Activated naive CD4-positive, alpha-beta T cell treated with anti-CD3 and anti-CD28 coated beads for 36 hours (primary cell): ENCODE measurements at regions not wholly inside any gene's neighbourhood (a gene's known extent, or its start where the extent isn't known, plus 50 kb on each side); places are given as distances from the start of the nearest gene placed in this dataset.

ENCODE experiments used
- CTCF ChIA-PET: fragments of 350-600 bp; sonication (Branson Sonifier 250); formaldehyde crosslinking; loops from one replicate; lab custom pipeline; 2021; ENCODE audit warnings: antibody characterized with exemption; lab: Charles Lee
- DNase-seq: peaks from one replicate; pipeline ENCODE4 v3.0.0-alpha.2; 2020
- H3K27ac Mint-ChIP-seq: one replicate; pipeline ENCODE4 v1.8.0; 2021; ENCODE audit warnings: mild to moderate bottlenecking, mixed read lengths
- H3K27me3 Mint-ChIP-seq: one replicate; pipeline ENCODE4 v1.8.0; 2021; ENCODE audit warnings: low read depth, mixed read lengths
- H3K36me3 Mint-ChIP-seq: one replicate; pipeline ENCODE4 v1.8.0; 2021; ENCODE audit warnings: low read depth, mixed read lengths
- H3K4me1 Mint-ChIP-seq: one replicate; pipeline ENCODE4 v1.8.0; 2021; ENCODE audit warnings: low read depth, mixed read lengths
- H3K4me3 Mint-ChIP-seq: one replicate; pipeline ENCODE4 v1.8.0; 2021; ENCODE audit warnings: mild to moderate bottlenecking, moderate library complexity, mixed read lengths
- H3K9me3 Mint-ChIP-seq: one replicate; pipeline ENCODE4 v1.8.0; 2021; ENCODE audit warnings: mixed read lengths
- intact Hi-C: fragments of 100-400 bp; cut with micrococcal nuclease; formaldehyde crosslinking; loops from one replicate; pipeline ENCODE4 v1.15.1; 2023

DNA sequence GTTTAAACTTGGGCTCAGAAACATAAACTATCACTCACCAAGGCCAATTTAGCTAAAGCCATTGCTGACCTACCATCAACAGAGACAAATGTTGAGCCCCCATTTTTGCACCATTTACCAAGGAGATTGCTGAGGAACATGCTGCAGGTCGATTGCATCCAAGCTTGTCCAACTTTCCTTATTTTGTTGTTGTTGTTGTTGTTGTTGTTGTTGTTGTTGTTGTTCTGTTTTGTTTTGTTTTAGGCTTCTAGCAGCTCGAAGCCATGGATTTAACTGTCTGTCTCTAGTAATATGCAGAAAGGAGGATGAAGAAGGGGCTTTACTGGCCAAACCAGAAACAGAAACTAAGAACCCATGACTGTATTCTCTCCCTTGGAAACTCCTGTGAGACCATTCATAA is 571.5 kb downstream of the IRS1 start:
- Mint-ChIP-seq H3K4me1 (no peaks in the 10 kb centered on the region), H3K27me3 (peaks cover 17% of the 10 kb centered on the region), H3K4me3 (no peak overlapping the region), H3K36me3 (no peaks in the 10 kb centered on the region), H3K27ac (no peak overlapping the region), H3K9me3 (no peaks in the 10 kb centered on the region)
- DNase-seq = no peak
- intact Hi-C loops = no loop called here
- CTCF ChIA-PET = interaction anchor here (1.7 kb wide), 1 partner anchor 12 kb away, joined by 6 read pairs; no protein-coding TSS in a partner anchor

DNA sequence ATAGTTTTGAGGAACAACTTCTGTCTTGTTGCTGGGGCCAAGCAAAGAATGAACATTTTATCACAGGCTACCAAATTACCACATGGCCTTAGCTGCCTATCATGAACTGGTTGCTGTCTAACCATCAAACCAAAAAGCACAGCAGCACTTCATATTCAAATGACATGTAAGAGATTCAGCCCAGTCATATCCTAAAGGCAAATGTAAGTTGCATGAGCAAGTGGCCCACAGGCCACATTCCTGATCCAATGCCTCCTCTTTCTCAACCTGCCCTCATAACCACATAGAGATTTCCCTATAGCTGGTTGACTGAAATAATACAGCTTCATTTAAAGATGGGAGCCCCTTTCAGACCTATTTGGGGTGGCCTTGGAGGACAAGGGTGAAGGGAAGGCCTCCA is 572.3 kb downstream of the IRS1 start:
- Mint-ChIP-seq H3K27ac (no peak overlapping the region), H3K4me1 (no peaks in the 10 kb centered on the region), H3K27me3 (peaks cover 16% of the 10 kb centered on the region), H3K4me3 (no peak overlapping the region), H3K36me3 (no peaks in the 10 kb centered on the region), H3K9me3 (no peaks in the 10 kb centered on the region)
- intact Hi-C loops = no loop called here
- no peak for DNase-seq
- CTCF ChIA-PET = interaction anchor here (1.7 kb wide), 1 partner anchor 12 kb away, joined by 6 read pairs; no protein-coding TSS in a partner anchor

DNA sequence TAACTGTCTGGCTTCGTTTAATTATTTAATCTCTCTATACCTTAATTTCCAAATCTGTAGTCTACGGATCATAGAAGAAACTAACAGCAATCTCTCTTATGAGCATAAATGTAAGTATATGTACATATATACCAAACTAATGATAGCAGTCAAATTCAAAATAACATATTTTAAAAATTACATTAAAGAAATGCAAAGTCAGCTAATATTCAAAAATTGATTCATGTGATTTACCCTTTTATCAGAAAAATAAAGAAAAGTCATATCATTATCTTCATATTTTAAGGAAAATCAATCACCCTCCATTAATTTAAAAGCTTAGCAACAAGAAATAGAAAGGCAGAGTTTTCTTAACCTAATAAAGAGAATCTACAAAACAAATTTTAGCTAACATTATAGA is 575.9 kb downstream of the IRS1 start:
- intact Hi-C loops = no loop called here
- H3K9me3 Mint-ChIP-seq = no peaks in the 10 kb centered on the region
- no peak for DNase-seq
- CTCF ChIA-PET = no interaction called here
- no peak overlapping the region for H3K27ac Mint-ChIP-seq
- no peaks in the 10 kb centered on the region for H3K4me1 Mint-ChIP-seq
- H3K36me3 Mint-ChIP-seq = no peaks in the 10 kb centered on the region
- H3K4me3 Mint-ChIP-seq = no peak overlapping the region
- peaks cover 10% of the 10 kb centered on the region for H3K27me3 Mint-ChIP-seq

DNA sequence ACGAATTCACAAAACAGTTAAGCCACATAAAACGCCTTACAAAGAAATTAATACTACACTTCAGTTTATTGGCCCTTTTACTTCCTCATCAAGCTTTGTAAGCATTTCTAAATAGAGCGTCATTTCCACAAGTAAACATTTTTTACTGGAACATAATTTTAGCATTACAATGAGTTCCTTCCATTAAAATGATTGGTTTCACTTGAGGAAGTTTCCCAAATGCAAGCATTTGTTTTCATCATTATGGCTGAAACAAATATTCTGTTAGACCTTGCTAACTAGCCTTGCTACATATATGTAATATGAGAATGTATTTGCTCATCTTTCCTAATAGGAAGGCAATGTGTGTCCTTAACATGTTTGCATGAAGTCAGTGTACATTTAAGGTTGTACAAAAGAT is 579.1 kb downstream of the IRS1 start:
- Mint-ChIP-seq H3K4me1 (no peaks in the 10 kb centered on the region), H3K27ac (no peak overlapping the region), H3K4me3 (no peak overlapping the region), H3K27me3 (peaks cover 7% of the 10 kb centered on the region), H3K9me3 (no peaks in the 10 kb centered on the region), H3K36me3 (no peaks in the 10 kb centered on the region)
- DNase-seq = no peak
- CTCF ChIA-PET = no interaction called here
- intact Hi-C loops = no loop called here

DNA sequence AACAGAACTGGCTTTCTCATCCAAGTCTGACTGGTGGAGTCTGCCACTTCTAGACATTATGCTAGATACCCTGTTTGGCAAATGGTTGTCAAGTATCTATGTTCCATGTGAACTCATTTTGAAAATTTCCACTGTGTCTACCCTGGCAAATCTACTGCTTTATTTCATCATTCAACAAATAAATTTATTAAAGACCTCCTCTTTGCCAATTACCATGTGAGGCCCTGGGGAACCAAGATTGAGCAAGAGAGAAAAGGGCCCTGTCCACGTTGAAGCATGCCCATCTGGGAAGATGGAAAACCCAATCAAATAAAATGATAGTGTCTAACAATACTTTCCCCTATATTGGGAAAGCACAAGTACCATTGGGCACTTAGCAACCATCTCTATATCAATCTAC is 582.4 kb downstream of the IRS1 start:
- CTCF ChIA-PET = no interaction called here
- no peaks in the 10 kb centered on the region for H3K4me1 Mint-ChIP-seq
- intact Hi-C loops = loop anchor here (5.0 kb wide), 1 partner anchor 545 kb away; no protein-coding TSS in a partner anchor
- H3K36me3 Mint-ChIP-seq = no peaks in the 10 kb centered on the region
- DNase-seq = no peak
- no peak overlapping the region for H3K4me3 Mint-ChIP-seq
- H3K27ac Mint-ChIP-seq = no peak overlapping the region
- H3K9me3 Mint-ChIP-seq = no peaks in the 10 kb centered on the region
- H3K27me3 Mint-ChIP-seq = no peaks in the 10 kb centered on the region

DNA sequence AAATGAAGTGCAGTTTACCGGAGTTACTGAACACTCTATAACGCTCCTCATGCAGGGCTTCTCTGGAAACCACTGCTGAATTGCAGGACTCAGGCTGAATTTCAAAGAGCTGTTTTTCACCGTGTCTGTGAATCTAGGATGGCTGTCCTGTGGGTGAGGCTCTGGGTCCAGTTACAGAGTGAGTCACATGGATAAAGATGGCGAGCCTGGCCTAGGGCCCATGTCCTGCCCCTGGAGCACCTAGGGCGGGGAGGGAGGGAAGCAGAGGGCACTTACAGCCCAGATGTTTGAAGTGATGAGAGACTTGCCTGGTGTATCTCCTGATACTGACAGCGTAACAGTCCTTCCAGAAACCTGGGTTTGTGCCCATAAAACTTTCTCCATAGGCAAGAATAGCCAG is 583.0 kb downstream of the IRS1 start:
- DNase-seq = no peak
- no peaks in the 10 kb centered on the region for H3K4me1 Mint-ChIP-seq
- intact Hi-C loops = loop anchor here (1.0 to 5.0 kb wide), 5 partner anchors 327 to 891 kb away; no protein-coding TSS in a partner anchor
- no peaks in the 10 kb centered on the region for H3K9me3 Mint-ChIP-seq
- no peaks in the 10 kb centered on the region for H3K27me3 Mint-ChIP-seq
- no peak overlapping the region for H3K4me3 Mint-ChIP-seq
- CTCF ChIA-PET = interaction anchor here (1.6 to 2.5 kb wide), 2 partner anchors 584 to 586 kb away, joined by 6 to 8 read pairs; no protein-coding TSS in a partner anchor
- no peaks in the 10 kb centered on the region for H3K36me3 Mint-ChIP-seq
- no peak overlapping the region for H3K27ac Mint-ChIP-seq

DNA sequence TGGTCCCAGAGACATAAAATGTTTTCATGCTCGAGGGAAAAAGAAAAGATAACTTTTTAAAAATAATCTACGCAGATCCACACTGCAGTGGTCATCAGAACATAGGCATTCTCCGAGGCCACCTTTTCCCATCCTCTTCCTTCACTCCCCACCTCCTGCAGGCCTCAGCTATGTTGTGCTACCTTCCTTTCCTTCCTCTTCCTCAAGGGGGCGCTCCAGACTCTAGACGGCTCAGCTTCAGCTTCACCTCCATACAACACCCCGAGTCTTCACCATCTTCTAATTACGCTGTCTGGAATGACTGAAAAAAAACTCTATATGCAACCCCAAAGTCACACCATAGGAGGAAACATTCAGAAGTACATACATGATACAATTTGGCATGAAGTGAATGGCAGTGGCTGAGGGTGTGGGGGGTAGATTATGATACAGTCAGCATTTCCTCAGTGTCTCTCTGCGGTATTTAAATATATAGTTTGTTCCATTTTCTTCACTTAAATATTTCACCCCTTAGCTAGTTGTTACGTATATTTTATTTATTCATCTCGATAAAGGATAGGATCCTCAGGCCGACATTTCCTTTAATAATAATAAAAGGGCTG is 583.6 kb downstream of the IRS1 start:
- peak; percentile 80 for DNase-seq
- no peak overlapping the region for H3K4me3 Mint-ChIP-seq
- CTCF ChIA-PET = interaction anchor here (0.6 to 2.5 kb wide), 7 partner anchors 12 to 602 kb away, joined by 3 to 8 read pairs (median 6); no protein-coding TSS in a partner anchor
- intact Hi-C loops = loop anchor here (1.0 to 5.0 kb wide), 5 partner anchors 327 to 891 kb away; no protein-coding TSS in a partner anchor
- no peak overlapping the region for H3K27ac Mint-ChIP-seq
- H3K9me3 Mint-ChIP-seq = no peaks in the 10 kb centered on the region
- H3K27me3 Mint-ChIP-seq = no peaks in the 10 kb centered on the region
- no peaks in the 10 kb centered on the region for H3K4me1 Mint-ChIP-seq
- no peaks in the 10 kb centered on the region for H3K36me3 Mint-ChIP-seq

DNA sequence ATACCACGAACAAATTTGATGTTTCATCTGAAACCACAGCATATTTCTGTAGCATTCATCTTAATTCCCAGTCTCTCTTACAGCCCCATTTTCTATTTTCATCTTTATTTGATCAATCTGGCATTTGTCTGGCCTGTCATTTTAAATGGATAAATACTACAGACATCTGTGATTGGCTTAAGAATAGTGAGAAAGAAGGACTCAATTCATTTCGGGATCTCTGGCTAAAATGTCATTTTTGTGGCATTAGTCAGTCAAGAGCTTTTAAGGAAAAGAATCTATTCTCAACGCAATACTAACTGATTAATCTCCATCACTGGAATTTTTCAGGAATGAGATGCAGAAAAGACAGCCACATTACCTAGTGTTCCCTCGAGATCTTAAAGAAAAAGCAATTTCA is 585.9 kb downstream of the IRS1 start:
- Mint-ChIP-seq H3K4me1 (no peaks in the 10 kb centered on the region), H3K27ac (no peak overlapping the region), H3K36me3 (no peaks in the 10 kb centered on the region), H3K9me3 (no peaks in the 10 kb centered on the region), H3K4me3 (no peak overlapping the region), H3K27me3 (no peaks in the 10 kb centered on the region)
- DNase-seq = no peak
- CTCF ChIA-PET = interaction anchor here (0.7 kb wide), 4 partner anchors 137 to 692 kb away, joined by 3 to 4 read pairs (median 3); no protein-coding TSS in a partner anchor
- intact Hi-C loops = no loop called here

DNA sequence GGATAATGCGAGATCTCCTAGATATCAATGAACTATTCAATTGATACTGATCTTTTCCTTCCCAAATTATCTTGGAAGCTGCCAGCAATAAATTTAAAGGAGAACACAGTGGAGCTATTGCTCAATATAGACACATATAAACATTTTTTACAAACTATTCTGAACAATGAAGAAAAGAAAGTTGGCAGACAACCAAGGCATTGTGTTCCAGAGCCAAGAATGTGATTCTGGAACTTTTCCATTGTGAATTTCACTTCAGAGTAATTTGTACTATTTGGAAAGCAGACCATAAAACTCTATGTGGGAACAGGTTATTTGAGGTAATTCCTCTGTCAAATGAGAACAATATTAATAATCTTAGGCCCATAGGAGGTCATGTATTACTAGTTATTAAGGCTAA is 588.2 kb downstream of the IRS1 start:
- intact Hi-C loops = no loop called here
- CTCF ChIA-PET = no interaction called here

DNA sequence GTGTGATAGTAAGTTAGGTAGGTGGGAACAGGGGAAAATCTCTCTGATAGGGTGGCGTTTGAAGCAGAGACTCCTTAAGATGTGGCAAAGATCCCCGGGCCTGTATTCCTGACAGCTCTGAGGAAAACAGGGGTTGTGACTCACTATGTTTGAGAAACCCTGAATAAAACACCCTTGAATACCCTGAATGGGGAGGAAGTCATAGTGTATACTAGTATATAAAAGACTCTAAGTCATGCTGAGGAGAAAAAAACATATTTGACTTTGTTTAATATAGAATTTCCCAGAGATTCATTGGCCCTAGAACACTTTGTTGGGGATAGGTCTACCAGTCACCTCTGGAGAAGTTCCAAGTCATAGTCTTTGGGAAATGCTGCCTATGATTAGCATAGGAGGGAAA is 590.9 kb downstream of the IRS1 start:
- no peaks in the 10 kb centered on the region for H3K36me3 Mint-ChIP-seq
- no peak for DNase-seq
- H3K27me3 Mint-ChIP-seq = peaks cover 18% of the 10 kb centered on the region
- intact Hi-C loops = no loop called here
- no peaks in the 10 kb centered on the region for H3K4me1 Mint-ChIP-seq
- H3K4me3 Mint-ChIP-seq = no peak overlapping the region
- H3K27ac Mint-ChIP-seq = no peak overlapping the region
- H3K9me3 Mint-ChIP-seq = no peaks in the 10 kb centered on the region
- CTCF ChIA-PET = no interaction called here

More for the DNA sequence above, 588.2 kb downstream of the IRS1 start:
- no peaks in the 10 kb centered on the region for H3K36me3 Mint-ChIP-seq
- H3K27me3 Mint-ChIP-seq = peaks cover 9% of the 10 kb centered on the region
- DNase-seq = no peak
- no peaks in the 10 kb centered on the region for H3K9me3 Mint-ChIP-seq
- H3K4me1 Mint-ChIP-seq = no peaks in the 10 kb centered on the region
- H3K4me3 Mint-ChIP-seq = no peak overlapping the region
- H3K27ac Mint-ChIP-seq = no peak overlapping the region

DNA sequence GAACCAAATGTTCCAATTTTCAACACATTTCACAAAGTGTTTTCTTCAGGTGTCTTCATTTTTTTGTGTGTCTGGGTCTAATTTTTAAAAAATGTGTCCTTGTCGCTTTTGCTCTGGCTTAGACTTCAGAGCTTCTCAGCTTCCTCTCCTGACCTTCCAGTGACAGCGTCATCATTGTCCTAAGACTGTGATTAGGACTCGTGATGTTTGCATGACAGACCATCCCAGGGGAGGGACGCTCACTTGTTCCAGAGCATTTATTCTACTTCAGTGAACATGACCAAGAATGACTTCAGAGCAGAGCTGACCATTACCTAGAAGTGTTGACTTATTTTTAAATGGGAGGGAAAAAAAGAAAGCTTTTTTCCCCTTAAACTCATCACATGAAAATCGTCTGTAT is 591.9 kb downstream of the IRS1 start:
- no peak overlapping the region for H3K27ac Mint-ChIP-seq
- no peaks in the 10 kb centered on the region for H3K9me3 Mint-ChIP-seq
- CTCF ChIA-PET = interaction anchor here (0.5 kb wide), 1 partner anchor 168 kb away, joined by 5 read pairs; no protein-coding TSS in a partner anchor

DNA sequence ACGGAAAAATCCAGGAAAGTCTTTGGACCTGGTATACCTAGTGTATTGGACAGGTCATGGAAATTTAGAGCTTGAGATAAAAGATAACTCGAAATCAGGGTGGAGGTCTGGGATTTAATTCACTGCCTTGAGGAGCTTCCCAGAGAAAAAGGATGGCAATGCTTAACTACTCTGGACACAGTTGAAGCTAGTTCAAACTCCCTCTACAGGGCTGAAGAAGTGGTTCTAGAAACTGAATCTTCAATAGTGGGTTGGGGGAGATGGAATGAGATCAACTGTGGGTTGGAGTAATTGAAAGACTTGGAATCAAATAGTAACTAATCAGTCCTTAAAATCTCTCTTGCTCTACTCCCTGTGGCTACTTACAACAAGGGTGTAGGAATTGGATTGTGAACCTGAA is 600.1 kb downstream of the IRS1 start:
- Mint-ChIP-seq H3K4me3 (no peak overlapping the region), H3K27me3 (no peaks in the 10 kb centered on the region), H3K36me3 (no peaks in the 10 kb centered on the region), H3K27ac (no peak overlapping the region), H3K4me1 (no peaks in the 10 kb centered on the region), H3K9me3 (no peaks in the 10 kb centered on the region)
- intact Hi-C loops = no loop called here
- no peak for DNase-seq
- CTCF ChIA-PET = no interaction called here

More for the DNA sequence above, 591.9 kb downstream of the IRS1 start:
- no peak for DNase-seq
- Mint-ChIP-seq H3K27me3 (peaks cover 18% of the 10 kb centered on the region), H3K4me3 (no peak overlapping the region), H3K4me1 (no peaks in the 10 kb centered on the region), H3K36me3 (no peaks in the 10 kb centered on the region)
- intact Hi-C loops = no loop called here

DNA sequence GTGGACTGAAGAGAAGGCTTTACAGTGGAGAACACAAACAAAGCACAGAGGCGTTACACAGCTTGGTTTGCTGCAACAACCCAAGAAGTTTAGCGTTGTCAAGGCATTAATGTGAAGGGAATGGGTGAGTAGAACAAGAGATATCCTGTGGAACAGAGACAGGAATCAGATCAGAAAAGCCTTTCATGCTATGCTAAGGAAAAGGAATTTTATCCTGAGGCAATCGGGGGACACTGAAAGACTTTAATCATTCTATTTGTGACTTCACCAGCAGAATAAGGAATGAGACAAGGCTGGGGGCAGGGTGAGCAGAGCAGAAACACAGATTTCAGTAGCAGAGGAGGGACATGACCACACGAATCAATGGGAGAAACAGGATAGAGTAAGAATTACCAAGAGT is 600.7 kb downstream of the IRS1 start:
- DNase-seq = no peak
- intact Hi-C loops = no loop called here
- H3K4me1 Mint-ChIP-seq = no peaks in the 10 kb centered on the region
- CTCF ChIA-PET = no interaction called here
- no peak overlapping the region for H3K4me3 Mint-ChIP-seq
- no peaks in the 10 kb centered on the region for H3K27me3 Mint-ChIP-seq
- no peaks in the 10 kb centered on the region for H3K36me3 Mint-ChIP-seq
- no peak overlapping the region for H3K27ac Mint-ChIP-seq
- H3K9me3 Mint-ChIP-seq = no peaks in the 10 kb centered on the region
